Left lung (tissue), 4 donors: ENCODE measurements at regions not wholly inside any gene's neighbourhood (a gene's known extent, or its start where the extent isn't known, plus 50 kb on each side); places are given as distances from the start of the nearest gene placed in this dataset.

Experiments used
- ATAC-seq: fragments of 200-7000 bp; cut with Tn5 transposase; one replicate; pipeline ENCODE4 v1.9.1; 2020; ENCODE audit warnings: moderate library complexity
- DNase-seq, 4 donors: peaks; one replicate each; pipeline ENCODE4 v3.0.0-alpha.2; 2013 to 2020
- H3K27ac ChIP-seq, 2 donors: fragments of 200-600 bp; sonication (generic) in 1 of 2; one replicate each; pipeline versions ENCODE4 v1.5.0 to v1.8.0; 2020 to 2021
- H3K27me3 ChIP-seq, 2 donors: fragments of 200-600 bp; sonication (generic) in 1 of 2; one replicate each; pipeline versions ENCODE4 v1.5.0 to v1.8.0; 2020 to 2021
- H3K36me3 ChIP-seq, 2 donors: fragments of 200-600 bp; sonication (generic) in 1 of 2; one replicate each; pipeline versions ENCODE4 v1.5.0 to v1.8.0; 2020 to 2021
- H3K4me1 ChIP-seq, 2 donors: fragments of 200-600 bp; one replicate each; pipeline ENCODE4 v1.8.0; 2021
- H3K4me3 ChIP-seq, 2 donors: fragments of 200-600 bp; sonication (generic) in 1 of 2; one replicate each; pipeline versions ENCODE4 v1.5.0 to v1.8.0; 2020 to 2021; ENCODE audit warnings: mild to moderate bottlenecking in 1 of 2
- H3K9me3 ChIP-seq, 2 donors: fragments of 200-600 bp; sonication (generic) in 1 of 2; one replicate each; pipeline versions ENCODE4 v1.5.0 to v1.8.0; 2020 to 2021
- intact Hi-C, 2 donors: fragments of 100-400 bp; cut with DNase I; formaldehyde crosslinking; loops; one replicate each; pipeline versions ENCODE4 v1.11.2 to v1.14.2; 2022
- TF ChIP-seq, protein P1 (sequence below), 2 donors: fragments of 200-600 bp; sonication (generic) in 1 of 2; IDR thresholded peaks; one replicate each; pipeline versions ENCODE4 v1.5.0 to v1.8.0; 2021; ENCODE audit warnings: antibody characterized with exemption in 2 of 2
- donor health status: DM: no; HTN: yes; CAD: no.
- donor health status: DM: no; HTN: no; CAD: no.

DNA sequence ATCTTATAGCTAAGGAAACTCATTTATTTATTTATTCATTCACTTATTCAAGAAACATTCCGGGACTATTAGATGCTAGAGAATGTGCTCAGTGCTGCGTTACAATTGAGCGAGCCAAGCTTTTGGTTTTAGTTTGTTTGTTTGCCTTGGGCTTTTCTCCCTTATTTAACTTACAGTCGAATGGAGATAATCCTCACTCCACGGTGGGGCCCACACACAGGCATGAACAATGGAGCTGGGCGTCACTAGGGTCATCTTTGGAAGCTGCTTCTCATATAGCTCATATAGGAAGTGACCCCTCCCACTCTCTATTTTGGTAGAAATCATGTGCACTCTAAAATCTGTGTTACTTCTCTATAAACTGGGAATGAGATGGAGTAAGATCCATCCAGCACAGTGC is 210.0 kb downstream of the TMEM114 start:
- no peak for ATAC-seq
- no peak for DNase-seq
- Histone ChIP-seq H3K36me3 (no peaks in the 10 kb centered on the region), H3K4me1 (no peaks in the 10 kb centered on the region), H3K4me3 (no peak overlapping the region), H3K9me3 (peaks cover 0 to 2% of the 10 kb centered on the region in 2 donors), H3K27me3 (no peaks in the 10 kb centered on the region), H3K27ac (no peak overlapping the region)
- TF ChIP-seq, protein P1, sequence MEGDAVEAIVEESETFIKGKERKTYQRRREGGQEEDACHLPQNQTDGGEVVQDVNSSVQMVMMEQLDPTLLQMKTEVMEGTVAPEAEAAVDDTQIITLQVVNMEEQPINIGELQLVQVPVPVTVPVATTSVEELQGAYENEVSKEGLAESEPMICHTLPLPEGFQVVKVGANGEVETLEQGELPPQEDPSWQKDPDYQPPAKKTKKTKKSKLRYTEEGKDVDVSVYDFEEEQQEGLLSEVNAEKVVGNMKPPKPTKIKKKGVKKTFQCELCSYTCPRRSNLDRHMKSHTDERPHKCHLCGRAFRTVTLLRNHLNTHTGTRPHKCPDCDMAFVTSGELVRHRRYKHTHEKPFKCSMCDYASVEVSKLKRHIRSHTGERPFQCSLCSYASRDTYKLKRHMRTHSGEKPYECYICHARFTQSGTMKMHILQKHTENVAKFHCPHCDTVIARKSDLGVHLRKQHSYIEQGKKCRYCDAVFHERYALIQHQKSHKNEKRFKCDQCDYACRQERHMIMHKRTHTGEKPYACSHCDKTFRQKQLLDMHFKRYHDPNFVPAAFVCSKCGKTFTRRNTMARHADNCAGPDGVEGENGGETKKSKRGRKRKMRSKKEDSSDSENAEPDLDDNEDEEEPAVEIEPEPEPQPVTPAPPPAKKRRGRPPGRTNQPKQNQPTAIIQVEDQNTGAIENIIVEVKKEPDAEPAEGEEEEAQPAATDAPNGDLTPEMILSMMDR (IDR thresholded peaks at IDR 0.05) = no peak
- intact Hi-C loops = no loop called here

DNA sequence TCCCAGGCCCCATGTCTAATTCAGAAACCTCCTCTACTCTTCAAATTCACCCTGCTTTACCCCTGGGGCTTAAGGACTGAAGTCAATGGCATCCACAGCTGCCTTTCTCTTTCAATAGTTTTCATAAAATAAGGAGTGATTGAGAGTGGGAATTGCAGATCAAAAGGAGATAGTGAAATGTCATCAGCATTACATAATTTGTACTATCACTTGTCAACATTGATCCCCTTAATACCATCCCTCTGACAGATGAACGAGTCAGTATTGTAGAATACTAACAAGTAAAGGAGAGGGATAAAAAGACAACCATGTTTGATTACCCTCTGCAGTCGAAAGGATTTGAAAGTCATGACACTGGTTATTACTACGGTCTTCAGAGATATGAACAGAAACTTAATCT is 212.4 kb downstream of the TMEM114 start:
- intact Hi-C loops = no loop called here
- ATAC-seq = no peak
- no peaks in the 10 kb centered on the region for H3K36me3 ChIP-seq
- H3K27ac ChIP-seq = no peak overlapping the region
- no peaks in the 10 kb centered on the region for H3K27me3 ChIP-seq
- no peaks in the 10 kb centered on the region for H3K4me1 ChIP-seq
- peaks cover 0 to 2% of the 10 kb centered on the region in 2 donors for H3K9me3 ChIP-seq
- TF ChIP-seq, protein P1 (IDR thresholded peaks at IDR 0.05) = no peak
- no peak overlapping the region for H3K4me3 ChIP-seq
- no peak for DNase-seq

DNA sequence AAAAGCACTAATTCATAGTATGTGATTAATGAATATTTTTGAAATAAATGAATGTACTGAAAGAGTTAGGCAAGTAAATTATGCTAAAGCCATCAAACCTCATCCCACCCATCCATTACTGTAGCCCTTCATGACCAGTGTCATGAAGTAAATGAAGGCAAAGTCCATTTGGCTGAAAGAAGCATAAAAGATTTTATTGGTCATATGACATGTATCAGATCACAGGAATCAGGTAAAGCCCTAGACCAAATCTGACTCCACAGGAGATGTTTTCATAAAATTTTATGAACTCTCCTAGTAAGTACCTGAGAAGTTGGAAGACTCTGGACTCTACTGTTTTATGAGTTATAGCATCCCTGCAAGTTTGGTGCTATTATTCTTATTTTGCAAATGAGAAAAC is 213.5 kb downstream of the TMEM114 start:
- DNase-seq = no peak
- no peak overlapping the region for H3K4me3 ChIP-seq
- no peak for ATAC-seq
- no peak overlapping the region for H3K27ac ChIP-seq
- intact Hi-C loops = no loop called here
- TF ChIP-seq, protein P1 (IDR thresholded peaks at IDR 0.05) = no peak
- no peaks in the 10 kb centered on the region for H3K4me1 ChIP-seq
- no peaks in the 10 kb centered on the region for H3K27me3 ChIP-seq
- no peaks in the 10 kb centered on the region for H3K36me3 ChIP-seq
- H3K9me3 ChIP-seq = peaks cover 0 to 4% of the 10 kb centered on the region in 2 donors

DNA sequence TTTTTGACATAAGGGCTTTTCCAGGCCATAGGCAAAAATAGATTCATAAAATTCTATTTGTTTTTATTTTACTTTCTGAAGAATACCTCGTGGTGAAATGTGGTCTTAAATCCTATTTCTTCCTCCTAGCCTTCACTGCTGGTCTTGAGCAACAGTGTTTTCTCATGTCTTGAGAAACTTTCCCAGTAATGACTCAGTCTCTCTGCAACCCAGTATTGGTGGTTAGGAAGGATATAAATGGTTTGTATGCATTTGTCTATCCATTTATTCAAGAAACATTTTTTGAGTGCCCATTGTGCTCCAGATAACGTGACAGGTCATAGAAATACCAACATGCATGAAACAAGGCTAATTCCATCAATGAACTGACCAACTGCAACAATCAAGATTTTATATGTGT is 213.9 kb downstream of the TMEM114 start:
- no peak overlapping the region for H3K4me3 ChIP-seq
- ATAC-seq = no peak
- intact Hi-C loops = no loop called here

DNA sequence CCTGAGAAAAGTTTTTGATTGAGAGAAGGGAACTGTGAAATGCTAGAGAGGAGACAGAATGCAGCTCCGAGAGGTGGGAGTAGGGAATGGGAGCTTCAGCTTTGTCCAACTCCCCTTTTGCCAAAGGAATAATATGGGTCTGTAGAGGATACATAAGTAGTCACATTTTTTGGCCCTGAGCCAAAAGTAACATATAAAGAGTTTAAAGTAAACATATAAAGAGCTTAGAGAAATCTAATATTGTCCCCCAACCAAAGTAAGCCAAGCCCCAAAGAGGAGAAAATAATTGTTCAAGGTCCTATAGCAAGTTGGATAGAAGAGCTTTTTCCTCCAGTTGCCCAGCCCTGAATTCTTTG is 215.1 kb downstream of the TMEM114 start:
- TF ChIP-seq, protein P1 (IDR thresholded peaks at IDR 0.05) = no peak
- DNase-seq = no peak
- H3K27ac ChIP-seq = no peak overlapping the region

More for the DNA sequence above, 213.9 kb downstream of the TMEM114 start:
- Histone ChIP-seq H3K27ac (no peak overlapping the region), H3K4me1 (no peaks in the 10 kb centered on the region), H3K27me3 (no peaks in the 10 kb centered on the region), H3K36me3 (no peaks in the 10 kb centered on the region), H3K9me3 (peaks cover 0 to 4% of the 10 kb centered on the region in 2 donors)
- DNase-seq = no peak
- TF ChIP-seq, protein P1 (IDR thresholded peaks at IDR 0.05) = no peak

More for the DNA sequence above, 215.1 kb downstream of the TMEM114 start:
- H3K27me3 ChIP-seq = no peaks in the 10 kb centered on the region
- intact Hi-C loops = no loop called here
- H3K4me1 ChIP-seq = no peaks in the 10 kb centered on the region
- ATAC-seq = no peak
- peaks cover 0 to 8% of the 10 kb centered on the region in 2 donors for H3K9me3 ChIP-seq
- no peaks in the 10 kb centered on the region for H3K36me3 ChIP-seq
- H3K4me3 ChIP-seq = no peak overlapping the region
